HL-60 (cell line): ENCODE measurements at regions not wholly inside any gene's neighbourhood (a gene's known extent, or its start where the extent isn't known, plus 50 kb on each side); places are given as distances from the start of the nearest gene placed in this dataset.

Experiments used
- DNase-seq, 2 experiments: peaks; one replicate each; pipeline ENCODE4 v3.0.0-alpha.2; 2010 to 2020; ENCODE audit warnings: low read depth in 1 of 2, low spot score in 1 of 2
- H3K27ac ChIP-seq: fragments of 250-450 bp; sonication (Bioruptor Pico); replicated peaks from 2 replicates; pipeline ENCODE4 v1.5.1; 2020; ENCODE audit warnings: mild to moderate bottlenecking, moderate library complexity
- H3K27me3 ChIP-seq: fragments of 250-450 bp; sonication (Bioruptor Pico); 2 replicates; pipeline ENCODE4 v1.5.1; 2021; ENCODE audit warnings: mild to moderate bottlenecking, moderate library complexity; ENCODE audit not compliant: insufficient read depth, poor library complexity, severe bottlenecking
- H3K4me3 ChIP-seq: replicated peaks from 2 replicates; pipeline ENCODE4 v1.5.1; 2011; ENCODE audit warnings: mild to moderate bottlenecking, control low read depth, low read length; ENCODE audit not compliant: insufficient read depth
- CTCF ChIP-seq: IDR thresholded peaks from one replicate; pipeline ENCODE4 v1.5.1; 2011; ENCODE audit warnings: low read length, control low read depth, inconsistent platforms; ENCODE audit not compliant: insufficient read depth
- GABPA ChIP-seq: IDR thresholded peaks from 2 replicates; pipeline ENCODE4 v1.6.1; 2012; ENCODE audit warnings: low read depth
- POLR2AphosphoS5 ChIP-seq: IDR thresholded peaks from 2 replicates; pipeline ENCODE4 v1.6.1; 2012; ENCODE audit warnings: low read depth
- REST ChIP-seq: IDR thresholded peaks from 2 replicates; pipeline ENCODE4 v1.6.1; 2012; ENCODE audit warnings: low read depth; ENCODE audit not compliant: insufficient replicate concordance
- SPI1 ChIP-seq: IDR thresholded peaks from 2 replicates; pipeline ENCODE4 v1.6.1; 2012; ENCODE audit warnings: low read depth, mild to moderate bottlenecking, borderline replicate concordance

GRCh38 chr12:90067791-90068190, 359.2 kb upstream of the ATP2B1 start:
- Histone ChIP-seq H3K27me3 (no peaks in the 10 kb centered on the region), H3K27ac (no peak overlapping the region), H3K4me3 (no peak overlapping the region)
- TF ChIP-seq REST (no peak), POLR2AphosphoS5 (no peak), CTCF (no peak), GABPA (no peak), SPI1 (no peak)
- no peak for DNase-seq

GRCh38 chr12:90064852-90065801, 356.5 kb upstream of the ATP2B1 start:
- Histone ChIP-seq H3K4me3 (no peak overlapping the region), H3K27me3 (no peaks in the 10 kb centered on the region), H3K27ac (no peak overlapping the region)
- DNase-seq = no peak
- TF ChIP-seq GABPA (no peak), CTCF (no peak), POLR2AphosphoS5 (no peak), REST (no peak), SPI1 (no peak)

GRCh38 chr12:90062799-90063198, 354.2 kb upstream of the ATP2B1 start:
- no peak for DNase-seq

More at GRCh38 chr12:90062799-90063198, 354.2 kb upstream of the ATP2B1 start:
- TF ChIP-seq REST (no peak), CTCF (no peak), SPI1 (no peak)
- Histone ChIP-seq H3K27ac (no peak overlapping the region), H3K27me3 (no peaks in the 10 kb centered on the region), H3K4me3 (no peak overlapping the region)
